Right hindlimb (tissue), 1 donor: ENCODE measurements at regions not wholly inside any gene's neighbourhood (a gene's known extent, or its start where the extent isn't known, plus 50 kb on each side); places are given as distances from the start of the nearest gene placed in this dataset.

ENCODE experiments used
- DNase-seq: peaks from one replicate; pipeline ENCODE4 v3.0.0-alpha.2; 2018

DNA sequence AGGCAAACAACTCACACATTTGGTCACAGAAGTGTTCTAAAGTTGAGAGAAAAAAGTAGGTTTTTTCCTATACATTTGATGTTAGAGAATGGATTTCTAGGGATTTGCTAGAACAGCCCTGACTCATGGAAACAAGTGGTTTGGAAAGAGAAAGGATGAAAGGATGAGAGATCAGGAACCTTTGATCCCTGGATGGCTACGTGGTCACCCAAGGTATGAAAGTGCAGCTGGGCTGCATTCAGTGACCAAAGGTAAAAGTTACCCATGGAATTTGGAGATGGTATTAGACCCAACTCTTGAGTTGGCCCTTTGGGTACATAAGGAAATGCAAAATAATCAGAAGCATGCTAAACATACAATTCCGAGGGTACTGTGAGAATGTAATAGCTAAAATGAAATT lies 61.3 kb upstream of the SPIN1 start:
- no peak for DNase-seq

DNA sequence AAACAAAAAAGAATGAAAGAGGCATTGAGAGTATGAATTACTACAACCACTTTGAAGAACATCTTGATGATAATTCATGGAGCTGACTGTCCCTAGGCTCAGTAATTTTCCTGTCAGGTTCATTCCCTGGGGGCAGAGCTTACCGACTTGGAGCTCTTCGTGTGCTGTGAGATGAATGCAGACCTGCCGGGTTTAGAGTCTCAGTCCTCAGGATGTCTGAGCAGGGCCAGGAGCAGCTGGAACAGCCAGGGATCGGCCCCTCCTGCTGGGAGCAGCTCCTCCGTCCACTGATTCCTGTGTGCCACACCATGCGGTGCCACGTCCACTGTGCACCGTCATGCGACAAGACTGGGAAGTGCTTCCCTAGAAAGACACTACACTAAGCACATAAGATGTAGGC lies 62.2 kb upstream of the SPIN1 start:
- no peak for DNase-seq

DNA sequence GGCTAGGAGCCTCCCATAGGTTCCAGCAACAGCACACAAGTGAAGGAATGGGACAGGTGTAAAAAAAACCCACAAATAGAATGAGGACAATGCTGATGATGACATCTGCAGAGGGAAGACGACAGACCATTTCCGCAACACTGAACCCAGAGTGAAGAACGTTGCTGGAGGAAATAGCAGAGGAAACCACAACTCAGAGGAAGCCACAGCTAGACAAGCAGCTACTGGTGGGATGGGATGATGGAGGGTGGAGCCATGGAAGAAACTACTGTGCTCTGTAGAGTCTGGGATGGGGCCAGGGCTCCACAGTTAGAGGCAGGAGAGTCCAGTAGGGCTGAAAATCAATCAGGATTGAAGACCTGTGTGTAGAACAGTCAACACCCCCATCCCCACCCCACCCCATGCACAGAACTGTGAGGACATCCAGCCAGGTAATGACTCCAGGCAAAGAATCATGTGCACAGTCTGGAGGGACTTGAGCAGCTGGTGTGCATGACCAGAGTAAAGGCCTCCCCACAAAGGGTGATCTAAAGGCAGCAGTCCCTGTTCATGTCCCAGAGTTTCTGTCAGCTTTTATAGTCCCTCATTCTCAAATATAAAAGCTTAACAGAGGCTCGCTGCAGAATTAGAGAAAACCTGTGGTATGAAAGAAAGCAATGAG lies 65.2 kb upstream of the SPIN1 start:
- peak; percentile 24 for DNase-seq

DNA sequence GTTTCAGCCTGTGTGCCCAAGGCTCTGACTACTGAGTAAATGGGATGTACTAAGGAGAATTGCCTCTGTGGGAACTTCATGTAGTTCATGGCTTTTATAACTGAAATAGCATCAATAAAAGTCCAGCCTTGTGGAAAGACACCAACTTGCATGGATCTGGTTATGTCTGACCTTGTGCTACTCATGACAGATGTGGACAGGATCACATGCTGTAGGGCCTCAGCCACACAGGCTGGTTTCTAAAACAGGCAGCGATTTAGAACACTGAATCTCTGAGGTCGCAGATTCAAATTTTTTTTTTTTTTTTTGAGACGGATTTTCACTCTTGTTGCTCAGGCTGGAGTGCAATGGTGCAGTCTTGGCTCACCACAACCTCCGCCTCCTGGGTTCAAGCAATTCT lies 66.5 kb upstream of the SPIN1 start:
- no peak for DNase-seq

DNA sequence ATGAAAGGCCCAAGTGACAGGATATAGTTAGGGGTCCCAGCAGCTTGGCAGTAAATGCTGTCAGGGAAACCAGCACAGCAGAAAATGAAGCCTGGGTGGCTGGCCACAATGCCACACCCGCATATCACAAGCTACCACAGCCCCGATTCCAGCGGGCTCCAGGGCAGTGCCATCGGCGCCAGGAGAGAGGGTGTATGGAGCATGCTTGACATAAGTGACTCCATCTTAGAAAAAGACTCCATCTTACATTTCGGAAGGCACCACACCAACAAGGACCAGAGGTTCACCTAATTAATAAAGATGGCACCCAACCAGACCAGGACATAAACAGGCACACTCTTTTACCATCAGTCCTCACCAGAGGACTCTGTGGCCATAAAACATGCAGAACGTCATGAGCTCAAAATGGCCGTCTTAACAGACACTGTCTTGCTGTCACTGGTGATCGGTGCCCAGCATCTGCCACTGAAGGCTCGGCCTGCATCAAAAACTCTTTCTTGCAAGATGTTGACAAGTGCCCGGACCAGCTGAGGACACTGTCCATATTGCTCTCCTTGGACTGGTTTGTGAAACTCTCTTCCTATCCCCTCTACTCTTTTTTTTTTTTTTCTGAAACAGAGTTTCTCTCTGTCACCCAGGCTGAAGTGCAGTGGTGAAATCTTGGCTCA lies 67.4 kb upstream of the SPIN1 start:
- no peak for DNase-seq

DNA sequence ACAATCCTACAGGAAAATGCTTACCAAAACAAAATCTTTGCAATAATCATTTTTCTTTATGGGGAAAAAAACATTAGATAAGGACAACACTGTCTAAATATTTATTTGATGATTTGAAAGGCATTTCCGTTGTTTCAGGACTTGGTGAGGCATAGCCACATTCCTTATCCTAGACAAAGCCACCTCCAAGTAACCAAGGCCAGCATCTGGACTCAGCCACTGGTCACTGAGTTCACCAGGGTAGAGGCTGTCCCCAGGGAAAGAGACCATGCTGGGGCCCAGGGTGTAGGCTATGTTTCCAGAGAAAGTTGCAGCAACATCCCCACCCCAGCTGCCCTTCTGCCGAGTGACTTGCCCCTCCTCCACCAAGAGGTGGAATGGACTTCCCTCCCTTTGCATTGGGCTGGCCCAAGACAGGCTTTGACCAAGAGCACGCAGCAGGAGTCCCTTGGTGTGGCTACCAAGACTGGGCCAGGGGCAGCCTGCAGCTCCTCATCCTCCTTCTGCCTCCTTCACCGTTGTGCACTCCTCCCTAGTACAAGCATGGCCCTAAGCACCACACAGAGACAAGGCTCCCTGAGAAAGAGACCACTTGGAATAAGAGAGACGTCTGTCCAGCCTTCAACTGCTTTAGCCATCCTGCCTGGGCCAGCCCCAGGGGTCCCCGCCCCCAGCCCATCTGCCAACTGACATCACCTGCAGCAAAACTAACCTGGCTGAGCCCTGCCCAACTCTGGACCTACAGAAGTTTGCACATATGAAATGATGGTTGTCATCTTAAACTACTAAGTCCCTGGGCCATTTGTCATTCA lies 68.1 kb upstream of the SPIN1 start:
- no peak for DNase-seq

DNA sequence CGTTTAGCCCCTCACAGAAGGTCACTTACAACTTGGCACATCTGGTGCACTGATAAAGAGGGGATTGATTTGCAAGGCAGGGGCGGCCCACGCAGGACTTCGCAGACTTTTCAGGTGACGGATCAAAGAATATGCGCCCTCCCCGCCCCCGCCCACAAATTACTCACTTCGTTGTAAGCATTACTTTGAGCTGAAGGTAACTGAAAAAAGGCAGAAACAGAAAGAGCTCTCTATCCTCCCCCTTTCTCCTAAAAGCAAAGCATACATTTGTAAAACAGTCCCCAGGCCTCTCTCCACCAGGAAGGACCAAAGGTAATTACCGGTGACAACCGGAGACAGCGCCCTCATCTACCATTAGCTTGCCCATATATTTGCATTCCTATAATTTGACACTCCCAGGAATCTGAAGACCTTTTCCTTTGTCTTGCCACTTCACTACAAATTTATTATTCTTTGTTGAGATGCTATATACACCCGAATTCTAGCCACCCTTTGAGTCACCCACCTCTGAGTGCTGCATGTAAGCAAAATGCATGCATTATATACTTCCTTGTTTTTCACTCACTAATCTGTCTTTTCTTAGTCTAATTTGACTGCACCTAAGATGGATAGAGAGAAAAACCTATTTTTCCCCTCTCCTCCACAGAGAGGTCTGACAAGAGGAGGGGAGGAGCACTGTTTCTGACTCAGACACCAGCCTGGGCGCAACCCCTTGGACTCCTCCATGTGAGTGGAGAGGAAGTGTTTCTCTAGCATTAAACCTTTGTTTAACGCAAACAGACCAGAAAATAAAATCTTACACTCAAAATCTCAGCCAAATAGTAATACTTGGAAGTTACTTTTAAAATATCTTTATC lies 74.7 kb upstream of the SPIN1 start:
- no peak for DNase-seq

DNA sequence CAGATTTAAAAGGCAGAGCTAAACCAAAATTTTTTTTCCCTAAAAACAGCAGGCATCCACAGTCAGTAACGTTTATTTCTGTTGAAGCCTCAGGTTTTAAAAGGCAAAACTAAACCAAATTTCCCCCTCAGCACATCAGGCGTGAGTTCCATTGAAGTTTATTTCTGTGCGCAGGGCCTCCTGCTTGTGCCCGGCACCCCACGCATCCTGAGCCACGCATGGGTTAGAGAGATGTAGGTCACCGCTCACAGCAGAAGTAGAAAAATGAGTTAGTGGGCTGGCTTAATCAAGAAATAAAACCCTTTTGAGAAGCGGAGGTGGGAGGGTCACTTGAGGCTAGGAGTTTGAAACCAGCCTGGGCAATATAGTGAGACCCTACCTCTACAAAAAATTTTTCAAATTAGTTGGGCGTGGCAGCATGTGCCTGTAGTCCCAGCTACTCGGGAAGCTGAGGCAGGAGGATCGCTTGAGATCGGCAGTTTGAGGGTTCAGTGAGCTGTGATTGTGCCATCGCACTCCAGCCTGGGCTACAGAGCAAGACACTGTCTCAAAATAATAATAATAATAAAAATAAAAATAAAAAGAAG lies 75.6 kb upstream of the SPIN1 start:
- no peak for DNase-seq

DNA sequence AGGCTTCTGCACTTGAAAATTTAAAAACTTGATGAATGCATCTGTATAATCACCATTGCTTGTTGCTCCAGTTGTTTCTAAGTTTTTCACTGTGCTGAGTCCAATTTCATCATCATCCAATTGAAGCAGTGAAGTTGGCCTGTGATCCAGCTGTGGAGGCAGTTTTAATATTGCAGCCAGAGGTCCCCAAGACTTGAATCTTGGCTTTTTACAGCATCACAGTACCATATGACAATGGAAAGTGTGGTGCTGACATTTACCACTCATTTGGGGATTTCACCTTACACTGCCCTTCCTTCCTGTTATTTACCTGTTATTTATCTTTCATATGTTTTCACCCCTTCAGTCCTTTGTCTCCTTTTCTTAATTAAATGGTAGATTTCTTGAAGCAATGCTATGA lies 76.2 kb upstream of the SPIN1 start:
- no peak for DNase-seq

DNA sequence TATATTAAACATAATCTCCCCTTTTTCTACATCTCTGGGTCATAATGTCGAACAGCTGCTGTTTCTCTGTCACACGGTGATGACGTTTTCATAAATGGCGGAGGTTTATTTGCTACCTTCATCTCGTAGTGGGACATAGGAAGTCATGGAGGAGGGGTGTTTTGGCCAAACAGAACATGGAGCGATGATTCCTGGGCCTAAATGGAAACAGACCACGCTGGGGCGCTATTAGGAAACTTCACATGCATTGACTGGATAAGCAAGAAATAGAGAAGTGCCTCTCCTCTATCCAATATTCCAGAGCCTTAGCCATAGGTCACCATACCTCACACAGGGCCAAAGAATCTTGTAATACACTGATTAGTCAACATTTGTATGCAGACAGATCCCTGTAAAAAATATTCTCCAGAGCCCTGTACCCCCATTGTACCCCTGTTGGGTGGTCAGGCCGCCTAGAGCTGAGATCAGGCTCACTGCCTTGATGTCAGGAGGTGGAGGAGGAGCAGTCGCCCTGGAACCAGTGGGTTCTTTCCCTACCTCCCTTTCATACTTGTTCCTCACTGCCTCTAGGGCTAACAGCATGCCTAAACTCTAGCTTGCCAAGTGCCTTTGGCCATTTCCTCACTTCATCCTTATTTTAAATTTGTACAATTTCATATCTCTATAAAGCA lies 77.8 kb upstream of the SPIN1 start:
- no peak for DNase-seq

DNA sequence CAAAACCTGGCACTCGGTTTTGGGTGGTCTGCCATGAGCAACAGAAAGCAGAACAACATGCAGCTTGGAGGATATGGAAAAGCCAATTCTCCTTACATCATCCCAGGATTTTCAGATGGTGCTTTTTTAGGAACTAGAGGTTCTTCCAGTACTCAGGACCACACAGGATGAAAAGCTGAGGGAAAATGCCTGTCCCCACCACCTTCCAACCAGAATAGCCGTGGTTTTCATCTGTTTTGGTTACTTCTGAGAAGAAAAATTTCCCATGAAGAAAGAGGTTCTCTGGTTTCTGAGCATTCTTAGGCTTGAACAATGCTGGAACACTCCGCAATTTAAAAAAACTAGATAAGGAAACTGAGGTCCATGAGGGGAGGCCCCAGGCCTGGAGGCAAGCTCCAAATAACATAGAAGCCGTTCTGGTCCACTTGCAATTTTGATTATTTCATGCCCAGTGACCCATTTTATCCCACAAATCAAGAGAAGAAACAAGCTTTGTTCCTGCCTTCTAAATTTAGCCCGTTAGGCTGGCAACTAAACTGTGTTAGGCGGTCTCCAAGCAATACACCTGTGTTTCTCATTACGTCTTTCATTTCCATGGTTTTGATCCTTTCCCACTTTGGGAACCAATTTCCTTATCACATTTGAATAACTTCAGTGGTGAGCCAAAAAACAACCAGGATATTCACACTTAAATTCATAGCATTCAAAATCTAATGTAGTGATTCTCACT lies 79.2 kb upstream of the SPIN1 start:
- peak; percentile 31 for DNase-seq

DNA sequence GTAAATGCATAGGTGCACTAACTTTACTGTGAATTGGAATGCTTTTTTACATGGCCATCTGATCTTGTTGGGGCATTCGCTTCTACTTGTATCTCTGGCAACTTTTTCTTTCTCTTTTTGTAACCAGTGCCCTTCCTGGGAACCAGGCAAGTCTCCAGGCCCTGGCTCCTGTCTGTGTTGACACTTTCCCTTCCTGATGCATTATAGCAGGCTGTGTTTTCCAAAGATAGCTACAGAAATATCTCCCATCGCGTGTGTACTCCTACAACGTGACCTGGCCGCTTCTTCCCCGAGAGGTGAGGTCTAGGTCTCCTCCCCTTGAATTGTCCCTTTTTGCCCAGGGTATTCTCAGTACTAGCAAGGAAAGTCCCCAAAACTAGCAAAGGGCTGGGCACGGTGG lies 81.1 kb upstream of the SPIN1 start:
- DNase-seq: no peak

DNA sequence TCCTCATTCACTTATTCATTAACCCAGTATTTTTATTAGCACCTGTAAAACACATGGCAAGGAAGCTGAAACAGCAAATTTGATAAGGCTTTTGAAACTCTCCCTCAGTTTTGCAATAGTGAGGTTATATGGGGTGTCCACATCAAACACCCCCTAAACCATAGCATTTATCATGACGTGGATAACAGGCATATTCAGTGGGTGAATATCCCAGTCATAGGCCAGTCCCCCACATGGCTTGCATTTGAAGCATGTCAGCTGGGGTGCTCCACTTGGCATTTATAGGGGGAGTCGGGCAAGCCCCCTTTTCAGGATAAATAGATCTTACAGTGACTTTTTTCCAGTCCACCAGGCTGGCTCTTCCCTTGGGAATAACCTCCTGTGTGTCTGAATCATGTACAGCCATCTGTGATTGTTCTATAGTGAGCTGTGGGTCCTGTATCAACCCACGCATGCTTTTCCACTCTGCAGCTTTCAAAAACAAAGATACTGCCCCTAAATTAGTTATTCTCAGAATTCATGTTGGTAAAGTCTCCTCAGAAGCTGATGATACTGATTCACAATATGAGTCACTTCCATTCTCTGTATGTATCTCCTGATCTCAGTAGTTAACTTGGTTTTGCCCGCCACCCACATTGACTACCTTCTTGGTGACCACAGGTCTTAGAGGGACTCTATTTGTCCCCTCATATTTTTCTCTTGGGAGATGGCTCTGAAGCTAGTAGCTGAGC lies 84.4 kb upstream of the SPIN1 start:
- no peak for DNase-seq

DNA sequence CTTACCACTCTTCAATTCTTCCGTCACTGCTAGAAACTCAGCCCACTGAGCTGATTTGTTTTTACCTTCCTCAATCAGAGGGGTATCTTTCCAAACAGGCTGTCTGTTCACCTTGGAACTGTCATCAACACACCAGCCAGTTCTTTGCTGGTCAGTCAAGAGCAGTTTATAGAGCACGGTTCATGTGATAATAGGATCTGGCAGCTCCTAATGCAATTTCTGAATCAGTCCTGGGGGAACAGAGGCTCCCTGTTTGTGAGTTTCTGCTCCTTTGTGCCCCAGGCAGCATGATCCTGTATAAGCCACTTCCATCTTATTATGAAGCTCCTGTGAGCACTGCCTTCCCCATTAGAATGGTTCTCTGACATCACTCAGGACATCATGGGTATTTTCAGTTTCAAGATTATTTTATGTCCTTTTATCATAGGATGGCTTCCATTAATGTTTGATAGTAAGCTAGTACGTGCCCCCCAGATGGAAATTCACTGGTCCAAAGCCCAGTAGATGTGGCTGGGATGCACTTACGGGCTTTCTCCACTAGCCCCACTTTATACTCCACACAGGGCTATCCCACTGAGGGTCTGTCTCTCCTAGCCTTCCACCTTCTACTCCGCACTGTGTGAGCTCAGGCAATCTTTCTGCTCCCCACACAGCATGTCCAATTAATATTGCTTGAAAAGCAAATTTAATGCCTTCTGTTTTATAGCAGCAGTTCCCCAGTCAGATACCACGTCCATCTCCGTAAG lies 85.5 kb upstream of the SPIN1 start:
- DNase-seq: no peak

DNA sequence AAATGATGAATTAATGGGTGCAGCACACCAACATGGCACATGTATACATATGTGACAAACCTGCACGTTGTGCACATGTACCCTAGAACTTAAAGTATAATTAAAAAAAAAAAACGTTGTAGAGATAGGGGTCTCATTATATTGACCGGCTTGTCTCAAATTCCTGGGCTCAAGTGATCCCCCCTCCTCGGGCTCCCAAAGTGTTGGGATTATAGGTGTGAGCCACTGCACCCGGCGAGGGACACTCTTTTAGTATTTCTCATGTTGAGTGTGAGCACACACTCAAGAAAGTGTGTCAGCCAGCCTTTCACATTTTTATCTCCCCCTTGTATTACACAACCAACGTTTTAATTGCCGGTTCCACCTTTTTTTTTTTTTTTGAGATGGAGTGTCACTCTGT lies 87.7 kb upstream of the SPIN1 start:
- DNase-seq: no peak

DNA sequence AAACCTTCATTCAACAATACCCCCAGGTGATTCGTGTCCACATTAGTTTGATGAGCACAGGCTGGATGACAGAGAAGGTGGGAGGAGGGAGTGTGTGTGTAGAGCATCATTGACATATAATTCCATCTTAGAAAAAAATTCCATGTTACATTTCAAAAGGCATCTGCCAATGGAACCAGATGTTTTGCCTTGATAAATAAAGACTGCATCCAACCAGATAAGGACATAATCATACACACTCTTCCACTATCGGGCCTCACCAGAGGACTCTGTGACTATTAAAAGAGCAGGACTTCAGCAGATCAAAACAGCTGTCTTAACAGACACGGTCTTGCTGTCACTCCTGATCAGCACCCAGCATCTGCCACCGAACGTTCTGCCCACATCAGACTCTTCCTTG lies 96.4 kb upstream of the SPIN1 start:
- DNase-seq: no peak

DNA sequence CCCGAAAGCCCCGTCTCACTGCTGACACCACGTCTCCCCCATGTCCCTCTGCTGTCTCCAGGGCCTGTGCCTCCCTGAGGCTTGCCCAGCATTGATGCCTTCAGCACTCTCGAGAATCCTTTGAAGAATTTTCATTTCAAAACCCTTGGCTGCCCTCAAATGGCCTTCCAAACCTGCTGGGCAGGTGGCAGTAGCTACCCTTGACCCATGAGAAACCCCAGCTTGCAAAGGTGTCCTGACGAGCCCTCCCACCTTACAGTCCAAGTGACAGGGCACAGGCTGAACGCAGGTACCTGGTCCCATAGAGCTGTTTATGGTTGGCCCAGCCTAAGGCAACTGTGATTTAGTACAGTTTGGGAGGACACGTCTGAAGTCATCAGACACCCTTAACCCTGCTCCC lies 97.2 kb upstream of the SPIN1 start:
- DNase-seq: no peak

DNA sequence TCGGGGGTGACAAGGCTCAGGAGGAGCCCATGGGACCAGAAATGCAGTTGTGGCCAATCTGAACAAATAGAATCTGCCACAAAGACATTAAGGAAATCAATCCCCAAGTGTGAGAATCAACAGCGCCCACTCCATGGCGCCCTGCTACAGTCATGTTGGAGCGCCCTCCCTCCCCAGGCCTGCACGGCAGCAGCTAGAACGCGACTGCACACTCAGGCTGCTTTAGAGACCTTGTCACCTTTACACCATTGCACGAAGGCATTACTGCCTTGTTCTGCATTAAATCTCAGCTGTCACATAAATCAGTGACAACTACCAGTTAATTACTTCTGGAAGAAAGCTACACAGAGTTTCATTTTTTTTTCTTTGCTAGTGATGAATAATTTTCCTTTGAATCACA lies 98.7 kb upstream of the SPIN1 start:
- DNase-seq: no peak

DNA sequence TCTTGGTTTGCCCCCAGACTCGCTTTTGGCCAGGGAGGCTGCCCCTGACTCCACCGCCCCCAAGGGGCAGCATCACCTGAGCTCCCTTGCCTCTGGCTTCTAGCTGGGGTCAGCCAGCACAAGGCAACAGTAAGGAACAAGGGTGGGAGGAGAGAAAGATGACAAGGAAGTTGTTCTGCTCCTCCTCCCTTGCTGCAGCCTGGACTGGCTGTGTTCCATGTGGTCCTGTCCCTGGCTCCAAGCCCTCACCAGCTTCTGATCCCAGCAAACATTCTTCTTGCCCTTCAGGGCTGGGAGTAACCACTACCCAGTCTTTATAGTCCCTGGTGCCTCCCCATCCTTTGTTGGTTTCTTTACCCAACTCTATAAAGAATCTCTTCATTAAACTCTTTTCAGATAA lies 100.3 kb upstream of the SPIN1 start:
- DNase-seq: peak; percentile 37

DNA sequence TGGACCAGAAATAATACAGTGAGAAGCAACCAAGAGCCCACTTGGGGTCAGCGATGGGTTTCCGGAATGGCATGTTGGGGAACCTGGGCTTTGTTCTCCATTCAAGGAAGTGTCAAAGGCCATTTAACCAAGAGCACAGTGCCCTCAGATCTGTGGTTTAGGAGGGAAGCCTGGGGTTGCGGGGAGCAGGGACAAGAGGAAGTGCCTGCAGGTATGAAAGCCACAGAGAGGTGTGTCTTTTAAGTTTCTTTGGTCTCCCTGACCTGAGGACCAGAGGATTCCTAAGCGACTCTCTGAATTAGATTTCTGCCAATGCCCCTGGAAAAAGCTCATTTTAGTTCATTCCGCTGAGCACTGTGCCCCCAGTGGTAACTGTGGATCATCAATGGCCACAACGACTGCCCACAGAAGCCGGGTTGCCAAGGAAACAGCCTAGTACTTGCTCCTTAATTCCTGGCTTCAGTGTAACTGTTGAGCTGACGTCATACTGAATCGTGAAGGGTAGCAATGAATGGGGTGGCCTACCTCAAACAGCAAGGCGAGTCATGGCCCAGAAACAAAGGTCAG lies 107.3 kb upstream of the SPIN1 start:
- DNase-seq: peak; percentile 28
